ENCODE measurements at regions not wholly inside any gene's neighbourhood (a gene's known extent, or its start where the extent isn't known, plus 50 kb on each side); places are given as distances from the start of the nearest gene placed in this dataset.

DNA sequence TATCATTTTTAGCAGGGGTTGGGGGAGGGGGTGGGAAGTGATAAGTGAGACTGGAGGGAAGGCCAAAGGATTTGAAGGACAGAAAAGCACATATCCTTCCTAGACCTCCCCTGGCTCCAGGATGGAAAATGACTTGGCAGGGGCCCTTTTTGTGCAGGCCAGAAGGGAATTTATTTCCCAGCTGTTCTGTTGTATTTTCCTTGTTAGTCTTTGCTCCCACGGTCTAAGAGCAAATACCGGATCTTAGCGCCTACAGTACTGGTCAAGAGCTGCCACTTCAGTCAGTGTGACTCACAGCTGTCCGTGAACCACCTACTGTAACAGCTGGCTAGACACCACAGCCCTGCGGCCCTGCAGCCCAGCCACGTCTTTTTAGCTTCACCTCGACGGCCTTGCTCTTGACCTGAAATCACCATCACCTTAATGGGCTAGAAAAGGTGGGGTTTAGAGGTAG is 51.0 kb upstream of the ERRFI1 start (continued):
- TF ChIP-seq, protein P1, sequence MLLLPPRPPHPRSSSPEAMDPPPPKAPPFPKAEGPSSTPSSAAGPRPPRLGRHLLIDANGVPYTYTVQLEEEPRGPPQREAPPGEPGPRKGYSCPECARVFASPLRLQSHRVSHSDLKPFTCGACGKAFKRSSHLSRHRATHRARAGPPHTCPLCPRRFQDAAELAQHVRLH (CRISPR knock-in tag; IDR thresholded peaks at IDR 0.05; ENCODE audit: borderline replicate concordance, low read depth), result peak; percentile 37; the same call in 1 of the 2 replicates
- TF ChIP-seq ZKSCAN8 (CRISPR knock-in tag; IDR thresholded peaks at IDR 0.05; ENCODE audit: borderline replicate concordance), result peak; percentile 30; the same call in 1 of the 2 replicates
- TF ChIP-seq, protein P2, sequence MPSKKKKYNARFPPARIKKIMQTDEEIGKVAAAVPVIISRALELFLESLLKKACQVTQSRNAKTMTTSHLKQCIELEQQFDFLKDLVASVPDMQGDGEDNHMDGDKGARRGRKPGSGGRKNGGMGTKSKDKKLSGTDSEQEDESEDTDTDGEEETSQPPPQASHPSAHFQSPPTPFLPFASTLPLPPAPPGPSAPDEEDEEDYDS (CRISPR knock-in tag; IDR thresholded peaks at IDR 0.05), result peak; percentile 60
- TF ChIP-seq ARNT (IDR thresholded peaks at IDR 0.05), result no peak
- 0 out of 2 replicates have a peak, but pooled peaks have one; percentile 46 for TF ChIP-seq POGZ (CRISPR knock-in tag; IDR thresholded peaks at IDR 0.05)
- peak; percentile 74 for TF ChIP-seq ZFX (CRISPR knock-in tag; IDR thresholded peaks at IDR 0.05; ENCODE audit: low read depth)
- peak; percentile 69; the same call in 1 of the 2 replicates for TF ChIP-seq FOXO1 (CRISPR knock-in tag; IDR thresholded peaks at IDR 0.05)
- peak; percentile 97 for TF ChIP-seq FOSL2 (CRISPR knock-in tag; IDR thresholded peaks at IDR 0.05)
- TF ChIP-seq HDAC2 (CRISPR knock-in tag; IDR thresholded peaks at IDR 0.05), result peak; percentile 83
- no peak for TF ChIP-seq NFYB (CRISPR knock-in tag; IDR thresholded peaks at IDR 0.05)
- TF ChIP-seq, protein P3, sequence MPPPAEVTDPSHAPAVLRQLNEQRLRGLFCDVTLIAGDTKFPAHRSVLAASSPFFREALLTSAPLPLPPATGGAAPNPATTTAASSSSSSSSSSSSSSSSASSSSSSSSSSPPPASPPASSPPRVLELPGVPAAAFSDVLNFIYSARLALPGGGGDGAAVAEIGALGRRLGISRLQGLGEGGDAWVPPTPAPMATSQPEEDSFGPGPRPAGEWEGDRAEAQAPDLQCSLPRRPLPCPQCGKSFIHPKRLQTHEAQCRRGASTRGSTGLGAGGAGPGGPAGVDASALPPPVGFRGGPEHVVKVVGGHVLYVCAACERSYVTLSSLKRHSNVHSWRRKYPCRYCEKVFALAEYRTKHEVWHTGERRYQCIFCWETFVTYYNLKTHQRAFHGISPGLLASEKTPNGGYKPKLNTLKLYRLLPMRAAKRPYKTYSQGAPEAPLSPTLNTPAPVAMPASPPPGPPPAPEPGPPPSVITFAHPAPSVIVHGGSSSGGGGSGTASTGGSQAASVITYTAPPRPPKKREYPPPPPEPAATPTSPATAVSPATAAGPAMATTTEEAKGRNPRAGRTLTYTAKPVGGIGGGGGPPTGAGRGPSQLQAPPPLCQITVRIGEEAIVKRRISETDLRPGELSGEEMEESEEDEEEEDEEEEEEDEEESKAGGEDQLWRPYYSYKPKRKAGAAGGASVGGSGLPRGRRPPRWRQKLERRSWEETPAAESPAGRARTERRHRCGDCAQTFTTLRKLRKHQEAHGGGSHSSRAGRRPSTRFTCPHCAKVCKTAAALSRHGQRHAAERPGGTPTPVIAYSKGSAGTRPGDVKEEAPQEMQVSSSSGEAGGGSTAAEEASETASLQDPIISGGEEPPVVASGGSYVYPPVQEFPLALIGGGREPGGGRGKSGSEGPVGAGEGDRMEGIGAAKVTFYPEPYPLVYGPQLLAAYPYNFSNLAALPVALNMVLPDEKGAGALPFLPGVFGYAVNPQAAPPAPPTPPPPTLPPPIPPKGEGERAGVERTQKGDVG (CRISPR knock-in tag; IDR thresholded peaks at IDR 0.05; ENCODE audit: borderline replicate concordance), result 0 out of 2 replicates have a peak, but pooled peaks have one; percentile 34
- peak; percentile 86 for TF ChIP-seq ZBTB38 (CRISPR knock-in tag; IDR thresholded peaks at IDR 0.05)
- no peak for TF ChIP-seq ZNF10 (CRISPR knock-in tag; IDR thresholded peaks at IDR 0.05; ENCODE audit: borderline replicate concordance, low read depth)
- TF ChIP-seq ZNF230 (CRISPR knock-in tag; IDR thresholded peaks at IDR 0.05), result no peak
- TF ChIP-seq ZNF772 (CRISPR knock-in tag; IDR thresholded peaks at IDR 0.05), result peak; percentile 75
- TF ChIP-seq ZSCAN31 (CRISPR knock-in tag; IDR thresholded peaks at IDR 0.05; ENCODE audit: low read depth), result peak; percentile 61; the same call in 1 of the 2 replicates
- TF ChIP-seq ZNF317 (CRISPR knock-in tag; IDR thresholded peaks at IDR 0.05), result peak; percentile 67; the same call in 1 of the 2 replicates
- TF ChIP-seq NFIC (IDR thresholded peaks at IDR 0.05; ENCODE audit: low read length), result peak; percentile 60; the same call in 1 of the 2 replicates
- 0 out of 2 replicates have a peak, but pooled peaks have one; percentile 28 for TF ChIP-seq KDM6A (CRISPR knock-in tag; IDR thresholded peaks at IDR 0.05; ENCODE audit: low read depth)
- 0 out of 2 replicates have a peak, but pooled peaks have one; percentile 27 for TF ChIP-seq FOXJ3 (CRISPR knock-in tag; IDR thresholded peaks at IDR 0.05; ENCODE audit: borderline replicate concordance)
- TF ChIP-seq, protein P4, sequence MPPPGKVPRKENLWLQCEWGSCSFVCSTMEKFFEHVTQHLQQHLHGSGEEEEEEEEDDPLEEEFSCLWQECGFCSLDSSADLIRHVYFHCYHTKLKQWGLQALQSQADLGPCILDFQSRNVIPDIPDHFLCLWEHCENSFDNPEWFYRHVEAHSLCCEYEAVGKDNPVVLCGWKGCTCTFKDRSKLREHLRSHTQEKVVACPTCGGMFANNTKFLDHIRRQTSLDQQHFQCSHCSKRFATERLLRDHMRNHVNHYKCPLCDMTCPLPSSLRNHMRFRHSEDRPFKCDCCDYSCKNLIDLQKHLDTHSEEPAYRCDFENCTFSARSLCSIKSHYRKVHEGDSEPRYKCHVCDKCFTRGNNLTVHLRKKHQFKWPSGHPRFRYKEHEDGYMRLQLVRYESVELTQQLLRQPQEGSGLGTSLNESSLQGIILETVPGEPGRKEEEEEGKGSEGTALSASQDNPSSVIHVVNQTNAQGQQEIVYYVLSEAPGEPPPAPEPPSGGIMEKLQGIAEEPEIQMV (CRISPR knock-in tag; IDR thresholded peaks at IDR 0.05; ENCODE audit: low read depth), result no peak; the same call in 1 of the 2 replicates
- TF ChIP-seq, protein P5, sequence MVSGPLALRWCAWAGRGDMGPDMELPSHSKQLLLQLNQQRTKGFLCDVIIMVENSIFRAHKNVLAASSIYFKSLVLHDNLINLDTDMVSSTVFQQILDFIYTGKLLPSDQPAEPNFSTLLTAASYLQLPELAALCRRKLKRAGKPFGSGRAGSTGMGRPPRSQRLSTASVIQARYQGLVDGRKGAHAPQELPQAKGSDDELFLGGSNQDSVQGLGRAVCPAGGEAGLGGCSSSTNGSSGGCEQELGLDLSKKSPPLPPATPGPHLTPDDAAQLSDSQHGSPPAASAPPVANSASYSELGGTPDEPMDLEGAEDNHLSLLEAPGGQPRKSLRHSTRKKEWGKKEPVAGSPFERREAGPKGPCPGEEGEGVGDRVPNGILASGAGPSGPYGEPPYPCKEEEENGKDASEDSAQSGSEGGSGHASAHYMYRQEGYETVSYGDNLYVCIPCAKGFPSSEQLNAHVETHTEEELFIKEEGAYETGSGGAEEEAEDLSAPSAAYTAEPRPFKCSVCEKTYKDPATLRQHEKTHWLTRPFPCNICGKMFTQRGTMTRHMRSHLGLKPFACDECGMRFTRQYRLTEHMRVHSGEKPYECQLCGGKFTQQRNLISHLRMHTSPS (CRISPR knock-in tag; IDR thresholded peaks at IDR 0.05; ENCODE audit: low read depth), result peak; percentile 31; the same call in 1 of the 2 replicates
